H9 (cell line): ENCODE measurements at regions not wholly inside any gene's neighbourhood (a gene's known extent, or its start where the extent isn't known, plus 50 kb on each side); places are given as distances from the start of the nearest gene placed in this dataset.

Source experiments
- DNase-seq: peaks from one replicate; pipeline ENCODE4 v3.0.0-alpha.2; 2017
- H2AFZ ChIP-seq: one replicate; pipeline ENCODE4 v1.6.1; 2013; ENCODE audit warnings: mild to moderate bottlenecking, low read length, control low read depth, moderate library complexity
- H2AK5ac ChIP-seq: 2 replicates; pipeline ENCODE4 v1.6.1; 2013; ENCODE audit warnings: low read length, control low read depth, mixed read lengths; ENCODE audit not compliant: insufficient read length
- H2BK120ac ChIP-seq: one replicate; pipeline ENCODE4 v1.6.1; 2013; ENCODE audit warnings: low read depth, mild to moderate bottlenecking, low read length, control low read depth, inconsistent platforms; ENCODE audit not compliant: poor library complexity, severe bottlenecking
- H2BK12ac ChIP-seq: 2 replicates; pipeline ENCODE4 v1.6.1; 2013; ENCODE audit warnings: low read length, control low read depth, mixed read lengths, low read depth; ENCODE audit not compliant: insufficient read length
- H2BK15ac ChIP-seq: 2 replicates; pipeline ENCODE4 v1.6.1; 2013; ENCODE audit warnings: low read depth, low read length, control low read depth
- H2BK20ac ChIP-seq: one replicate; pipeline ENCODE4 v1.6.1; 2013; ENCODE audit warnings: low read depth, mild to moderate bottlenecking, low read length, control low read depth, inconsistent platforms; ENCODE audit not compliant: poor library complexity, severe bottlenecking
- H2BK5ac ChIP-seq: 2 replicates; pipeline ENCODE4 v1.6.1; 2013; ENCODE audit warnings: low read length, control low read depth, mixed read lengths; ENCODE audit not compliant: insufficient read length
- H3K14ac ChIP-seq: 2 replicates; pipeline ENCODE4 v1.6.1; 2013; ENCODE audit warnings: low read length, control low read depth; ENCODE audit not compliant: insufficient read depth
- H3K18ac ChIP-seq: 2 replicates; pipeline ENCODE4 v1.6.1; 2013; ENCODE audit warnings: low read depth, mild to moderate bottlenecking, mixed read lengths, low read length, control low read depth; ENCODE audit not compliant: insufficient read length
- H3K23ac ChIP-seq: 2 replicates; pipeline ENCODE4 v1.6.1; 2013; ENCODE audit warnings: low read length, control low read depth, mixed read lengths, low read depth; ENCODE audit not compliant: insufficient read length
- H3K23me2 ChIP-seq: 2 replicates; pipeline ENCODE4 v1.6.1; 2013; ENCODE audit warnings: low read depth, mild to moderate bottlenecking, mixed read lengths, low read length, control low read depth; ENCODE audit not compliant: insufficient read length, poor library complexity, severe bottlenecking
- H3K27ac ChIP-seq: 2 replicates; pipeline ENCODE4 v1.5.1; 2013; ENCODE audit warnings: low read length, control low read depth, mixed read lengths, low read depth; ENCODE audit not compliant: insufficient read length
- H3K27me3 ChIP-seq: 2 replicates; pipeline ENCODE4 v1.6.1; 2013; ENCODE audit warnings: low read length, control low read depth, inconsistent platforms; ENCODE audit not compliant: insufficient read depth
- H3K4ac ChIP-seq: 2 replicates; pipeline ENCODE4 v1.6.1; 2013; ENCODE audit warnings: low read depth, mild to moderate bottlenecking, control low read depth, inconsistent platforms, low read length, moderate library complexity
- H3K4me1 ChIP-seq: 2 replicates; pipeline ENCODE4 v1.6.1; 2013; ENCODE audit warnings: low read length, control low read depth, inconsistent platforms; ENCODE audit not compliant: insufficient read depth
- H3K4me2 ChIP-seq: 2 replicates; pipeline ENCODE4 v1.6.1; 2013; ENCODE audit warnings: low read length, control low read depth, mixed read lengths; ENCODE audit not compliant: insufficient read length, insufficient read depth
- H3K56ac ChIP-seq: 2 replicates; pipeline ENCODE4 v1.6.1; 2013; ENCODE audit warnings: low read depth, mild to moderate bottlenecking, mixed read lengths, low read length, control low read depth; ENCODE audit not compliant: insufficient read length
- H3K79me1 ChIP-seq: 2 replicates; pipeline ENCODE4 v1.6.1; 2013; ENCODE audit warnings: low read depth, mild to moderate bottlenecking, moderate library complexity, low read length, control low read depth, inconsistent platforms; ENCODE audit not compliant: insufficient read depth, poor library complexity, severe bottlenecking
- H3K79me2 ChIP-seq: 2 replicates; pipeline ENCODE4 v1.6.1; 2013; ENCODE audit warnings: low read length, control low read depth, inconsistent platforms; ENCODE audit not compliant: insufficient read depth
- H3K9ac ChIP-seq: 2 replicates; pipeline ENCODE4 v1.6.1; 2013; ENCODE audit warnings: low read length, control low read depth, mixed read lengths; ENCODE audit not compliant: insufficient read length; ENCODE audit errors: extremely low read depth
- H3K9me3 ChIP-seq: one replicate; pipeline ENCODE4 v1.6.1; 2013; ENCODE audit warnings: low read depth, low read length, inconsistent platforms; ENCODE audit not compliant: control insufficient read depth
- H3T11ph ChIP-seq: one replicate; pipeline ENCODE4 v1.6.1; 2013; ENCODE audit warnings: mild to moderate bottlenecking, low read length, control low read depth, inconsistent platforms
- H4K20me1 ChIP-seq: one replicate; pipeline ENCODE4 v1.6.1; 2013; ENCODE audit not compliant: control insufficient read depth, insufficient read length, insufficient read depth
- H4K5ac ChIP-seq: 2 replicates; pipeline ENCODE4 v1.6.1; 2013; ENCODE audit warnings: low read depth, mild to moderate bottlenecking, mixed read lengths, low read length, control low read depth; ENCODE audit not compliant: insufficient read length
- H4K8ac ChIP-seq: replicated peaks from 2 replicates; pipeline ENCODE4 v1.6.1; 2013; ENCODE audit warnings: low read length, control low read depth, mixed read lengths, low read depth; ENCODE audit not compliant: insufficient read length
- H4K91ac ChIP-seq: 2 replicates; pipeline ENCODE4 v1.6.1; 2013; ENCODE audit warnings: low read depth, mild to moderate bottlenecking, moderate library complexity, mixed read lengths, low read length, control low read depth; ENCODE audit not compliant: insufficient read length
- H3K27ac Mint-ChIP-seq, 3 experiments: 2 replicates in 2 of 3; 3 replicates in 1 of 3; pipeline ENCODE4 v1.8.0; 2020 to 2021; ENCODE audit warnings: mixed read lengths in 3 of 3, mild to moderate bottlenecking in 1 of 3, moderate library complexity in 1 of 3
- H3K27me3 Mint-ChIP-seq: 2 replicates; pipeline ENCODE4 v1.8.0; 2021; ENCODE audit warnings: low read depth, mild to moderate bottlenecking, moderate library complexity, mixed read lengths
- H3K36me3 Mint-ChIP-seq, 3 experiments: 2 replicates in 2 of 3; 3 replicates in 1 of 3; pipeline ENCODE4 v1.8.0; 2020 to 2021; ENCODE audit warnings: low read depth in 3 of 3, mixed read lengths in 3 of 3; ENCODE audit not compliant: insufficient read depth in 1 of 3
- H3K4me1 Mint-ChIP-seq, 2 experiments: 2 replicates each; pipeline ENCODE4 v1.8.0; 2020; ENCODE audit warnings: mixed read lengths in 2 of 2
- H3K4me3 Mint-ChIP-seq, 2 experiments: 2 replicates in 1 of 2; 3 replicates in 1 of 2; pipeline ENCODE4 v1.8.0; 2020 to 2021; ENCODE audit warnings: mild to moderate bottlenecking in 2 of 2, mixed read lengths in 2 of 2, moderate library complexity in 1 of 2
- H3K9me3 Mint-ChIP-seq, 2 experiments: 2 replicates in 1 of 2; 3 replicates in 1 of 2; pipeline ENCODE4 v1.8.0; 2020; ENCODE audit warnings: mild to moderate bottlenecking in 2 of 2, mixed read lengths in 2 of 2, moderate library complexity in 1 of 2
- CTCF ChIP-seq: fragments of 200-600 bp; sonication (generic); conservative IDR thresholded peaks from 3 replicates; pipeline ENCODE4 v1.8.0; 2021; ENCODE audit warnings: antibody characterized with exemption, mild to moderate bottlenecking
- whole genome bisulfite sequencing: extraction: QIAGEN DNeasy Blood & Tissue Kit; methylation state at CpG from one replicate; pipeline ENCODE4 v1.1.7; 2013; ENCODE audit warnings: missing lambda C conversion rate, low lambda C conversion rate, mixed read lengths; ENCODE audit not compliant: insufficient read length; ENCODE audit errors: extremely low coverage; 5-methylcytosine and 5-hydroxymethylcytosine counted together

- H3K79me1 ChIP-seq = no peaks in the 10 kb centered on the region
- H4K91ac ChIP-seq = no peak overlapping the region
- H3K27ac ChIP-seq = no peak overlapping the region
- H4K5ac ChIP-seq = no peak overlapping the region
- H3T11ph ChIP-seq = no peak overlapping the region
- H3K4me3 Mint-ChIP-seq = no peak overlapping the region
- no peaks in the 10 kb centered on the region for H3K23me2 ChIP-seq
- no peaks in the 10 kb centered on the region for H3K27me3 Mint-ChIP-seq
- H4K20me1 ChIP-seq = no peaks in the 10 kb centered on the region
- no peaks in the 10 kb centered on the region for H3K79me2 ChIP-seq
- H3K9me3 Mint-ChIP-seq = peaks cover 0 to 6% of the 10 kb centered on the region in 2 experiments; a peak in 1 of 5 replicates
- H2AFZ ChIP-seq = no peak overlapping the region
- H3K23ac ChIP-seq = no peak overlapping the region
- no peak overlapping the region for H3K18ac ChIP-seq
- no peak overlapping the region for H3K4ac ChIP-seq
- H2BK5ac ChIP-seq = no peak overlapping the region
- H2BK20ac ChIP-seq = no peak overlapping the region
- H3K36me3 Mint-ChIP-seq = peaks cover 5 to 20% (median 8%) of the 10 kb centered on the region in 3 experiments; a peak in 6 of 7 replicates
- H2BK12ac ChIP-seq = no peak overlapping the region
- H2AK5ac ChIP-seq = no peak overlapping the region
- no peak for DNase-seq
- no peak overlapping the region for H2BK120ac ChIP-seq
- no peaks in the 10 kb centered on the region for H3K4me1 Mint-ChIP-seq
- H3K27me3 ChIP-seq = no peaks in the 10 kb centered on the region
- H3K56ac ChIP-seq = no peak overlapping the region
- H3K4me2 ChIP-seq = no peak overlapping the region
- no peak for TF ChIP-seq CTCF
- H3K9me3 ChIP-seq = no peaks in the 10 kb centered on the region
- WGBS = no CpG with 5 or more reads among the region's 5 CpGs
- H3K9ac ChIP-seq = no peak overlapping the region
- H3K14ac ChIP-seq = no peak overlapping the region
- no peaks in the 10 kb centered on the region for H3K4me1 ChIP-seq
- no peak overlapping the region for H4K8ac ChIP-seq
- no peak overlapping the region for H2BK15ac ChIP-seq
- peak overlapping the region in 1 of 3 experiments; percentile 77; a peak in 1 of 7 replicates for H3K27ac Mint-ChIP-seq
Measured at GRCh38 chr10:28054228-28054860, 55.5 kb upstream of the ODAD2 start.
